ENCODE measurements at regions not wholly inside any gene's neighbourhood (a gene's known extent, or its start where the extent isn't known, plus 50 kb on each side); places are given as distances from the start of the nearest gene placed in this dataset.

- no peak overlapping the region for H2AK5ac ChIP-seq (ENCODE audit: low read depth, low read length)
- no peak overlapping the region for H2AFZ ChIP-seq (ENCODE audit: low read length)
- FAIRE-seq (no peak), DNase-seq (ENCODE audit: low read depth in 1 of 2, low spot score in 2 of 2) (no peak)
- H4K20me1 ChIP-seq (replicated peaks in 1 of 2; ENCODE audit: control insufficient read depth in 1 of 2, insufficient read depth in 2 of 2, low read length in 2 of 2), result no peaks in the 10 kb centered on the region
- H3K56ac ChIP-seq (replicated peaks; ENCODE audit: insufficient read length, low read depth, low read length), result no peak overlapping the region
- peaks cover 16% of the 10 kb centered on the region for H3K79me1 ChIP-seq (ENCODE audit: low read depth, low read length)
- H2BK15ac ChIP-seq (ENCODE audit: low read length), result no peak overlapping the region
- ChIA-PET POLR2A (ENCODE audit: partially characterized antibody) (interaction anchor here (1.7 kb wide), 1 partner anchor 9 kb away, joined by 3 read pairs; no protein-coding TSS in a partner anchor), CTCF (ENCODE audit: partially characterized antibody) (interaction anchor here (0.6 to 2.9 kb wide), 7 partner anchors 17 to 110 kb away, joined by 3 to 12 read pairs (median 3); no protein-coding TSS in a partner anchor)
- no peak overlapping the region for H3K14ac ChIP-seq (ENCODE audit: insufficient read length)
- no peak overlapping the region for H2BK12ac ChIP-seq (ENCODE audit: low read depth, low read length)
- H3K23ac ChIP-seq (ENCODE audit: insufficient read length), result no peak overlapping the region
- TF ChIP-seq MAX (IDR thresholded peaks at IDR 0.05), result peak; percentile 42; the same call in 1 of the 2 replicates
- TF ChIP-seq KDM4A (IDR thresholded peaks at IDR 0.05; ENCODE audit: low read depth, low read length, severe bottlenecking), result no peak
- H3K27me3 ChIP-seq (replicated peaks in 1 of 4; ENCODE audit: control insufficient read depth in 3 of 4, extremely low read depth in 1 of 4, insufficient read depth in 3 of 4, low read length in 3 of 4), result no peaks in the 10 kb centered on the region
- no peak overlapping the region for H4K8ac ChIP-seq (ENCODE audit: extremely low read depth, insufficient read depth, low read length)
- no peak overlapping the region for H3K27ac ChIP-seq (ENCODE audit: low read depth, low read length)
- no peak overlapping the region for H3K9ac ChIP-seq (replicated peaks in 1 of 4; ENCODE audit: extremely low read depth in 1 of 4, low read depth in 3 of 4, low read length in 3 of 4)
- peaks cover 0 to 7% (median 2%) of the 10 kb centered on the region in 4 experiments; a peak in 2 of 7 replicates for H3K4me1 ChIP-seq (replicated peaks in 1 of 4; ENCODE audit: control insufficient read depth in 3 of 4, insufficient read depth in 4 of 4, low read length in 3 of 4)
- H3K4me2 ChIP-seq (ENCODE audit: insufficient read depth in 1 of 2, low read depth in 2 of 2, low read length in 2 of 2), result no peak overlapping the region
- H3K4ac ChIP-seq (replicated peaks; ENCODE audit: insufficient read length, low read depth, low read length), result no peak overlapping the region
- whole genome bisulfite sequencing, 2 experiments (ENCODE audit: extremely low coverage in 1 of 2, insufficient coverage in 1 of 2, insufficient read length in 1 of 2, insufficient replicate concordance in 2 of 2, low coverage in 1 of 2, low lambda C conversion rate in 2 of 2, missing lambda C conversion rate in 1 of 2), result 70% methylated on average over 6 of the region's 6 CpGs; no CpG with 5 or more reads in 1 of the 2 experiments
- no peak overlapping the region for H2BK20ac ChIP-seq (ENCODE audit: low read length)
- H3K36me3 ChIP-seq (ENCODE audit: control insufficient read depth in 2 of 4, insufficient read depth in 4 of 4, low read length in 3 of 4), result no peaks in the 10 kb centered on the region
- no peak overlapping the region for H3K4me3 ChIP-seq (ENCODE audit: extremely low read depth in 1 of 4, insufficient read depth in 2 of 4, low read depth in 3 of 4, low read length in 4 of 4)
- peaks cover 0 to 41% of the 10 kb centered on the region in 2 experiments; a peak in 2 of 4 replicates for H3K79me2 ChIP-seq (ENCODE audit: control insufficient read depth in 1 of 2, insufficient read depth in 2 of 2, low read length in 2 of 2)
- H2BK120ac ChIP-seq (replicated peaks; ENCODE audit: low read depth, low read length), result no peak overlapping the region
- H4K91ac ChIP-seq (replicated peaks; ENCODE audit: insufficient read length, low read length), result no peak overlapping the region
- H3K23me2 ChIP-seq (ENCODE audit: low read depth, low read length), result no peaks in the 10 kb centered on the region; the same call in 1 of the 2 replicates
- peaks cover 3 to 9% of the 10 kb centered on the region in 2 experiments; a peak in 3 of 4 replicates for H3K9me3 ChIP-seq (ENCODE audit: insufficient read depth in 2 of 2, low read depth in 1 of 2, low read length in 1 of 2)
- H2BK5ac ChIP-seq (ENCODE audit: low read depth, low read length), result no peak overlapping the region
- H3K18ac ChIP-seq (ENCODE audit: extremely low read depth, low read length), result no peak overlapping the region
- H4K5ac ChIP-seq (ENCODE audit: insufficient read length, low read depth, low read length), result no peak overlapping the region
Measured at GRCh38 chr21:31479714-31480113, 135.7 kb upstream of the TIAM1 start.
